Left ventricle myocardium inferior (tissue), 1 donor: ENCODE measurements at regions not wholly inside any gene's neighbourhood (a gene's known extent, or its start where the extent isn't known, plus 50 kb on each side); places are given as distances from the start of the nearest gene placed in this dataset.

Experiments
- DNase-seq: peaks from one replicate; pipeline ENCODE4 v3.0.0-alpha.2; 2020
- H3K27ac ChIP-seq: fragments of 200-600 bp; replicated peaks from 2 replicates; pipeline ENCODE4 v1.8.0; 2021
- H3K27me3 ChIP-seq: fragments of 200-600 bp; 2 replicates; pipeline ENCODE4 v1.8.0; 2021; ENCODE audit warnings: low read depth
- H3K36me3 ChIP-seq: fragments of 200-600 bp; 2 replicates; pipeline ENCODE4 v1.8.0; 2021
- H3K4me1 ChIP-seq: fragments of 200-600 bp; 2 replicates; pipeline ENCODE4 v1.8.0; 2021
- H3K4me3 ChIP-seq: fragments of 200-600 bp; 2 replicates; pipeline ENCODE4 v1.8.0; 2021; ENCODE audit warnings: mild to moderate bottlenecking, moderate library complexity
- H3K9me3 ChIP-seq: fragments of 200-600 bp; replicated peaks from 2 replicates; pipeline ENCODE4 v1.8.0; 2021
- intact Hi-C: fragments of 100-400 bp; cut with micrococcal nuclease; formaldehyde crosslinking; loops from one replicate; pipeline ENCODE4 v1.11.0; 2022
- TF ChIP-seq, protein P1 (sequence below): fragments of 200-600 bp; IDR thresholded peaks from 2 replicates; pipeline ENCODE4 v1.8.0; 2021; ENCODE audit warnings: antibody characterized with exemption, mild to moderate bottlenecking, borderline replicate concordance
- donor health status: DM: no; HTN: yes; CAD: no; lungs with severe emphysema.

DNA sequence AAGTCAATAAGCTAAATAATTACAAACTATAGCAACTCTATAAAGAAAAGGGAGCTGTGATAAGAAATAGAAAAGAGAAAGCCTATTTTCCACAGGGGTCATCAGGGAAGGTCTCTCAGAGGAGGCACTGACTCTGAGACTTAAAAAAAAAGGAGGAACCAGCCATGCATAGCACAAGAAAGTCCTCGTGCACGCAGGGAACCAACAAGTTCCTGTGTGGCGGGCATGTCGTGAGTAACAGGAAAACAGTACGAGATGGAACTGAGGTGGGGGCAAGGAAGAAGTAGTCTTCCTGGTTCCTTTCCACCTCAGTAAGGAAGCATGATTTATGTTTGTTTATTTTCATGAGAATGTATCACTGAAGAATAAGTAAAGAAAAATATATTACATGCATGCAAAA, 367.0 kb upstream of the TMEM132C start:
- intact Hi-C loops = no loop called here
- no peaks in the 10 kb centered on the region for H3K9me3 ChIP-seq
- no peak overlapping the region for H3K27ac ChIP-seq
- peaks cover 5% of the 10 kb centered on the region for H3K27me3 ChIP-seq
- TF ChIP-seq, protein P1, sequence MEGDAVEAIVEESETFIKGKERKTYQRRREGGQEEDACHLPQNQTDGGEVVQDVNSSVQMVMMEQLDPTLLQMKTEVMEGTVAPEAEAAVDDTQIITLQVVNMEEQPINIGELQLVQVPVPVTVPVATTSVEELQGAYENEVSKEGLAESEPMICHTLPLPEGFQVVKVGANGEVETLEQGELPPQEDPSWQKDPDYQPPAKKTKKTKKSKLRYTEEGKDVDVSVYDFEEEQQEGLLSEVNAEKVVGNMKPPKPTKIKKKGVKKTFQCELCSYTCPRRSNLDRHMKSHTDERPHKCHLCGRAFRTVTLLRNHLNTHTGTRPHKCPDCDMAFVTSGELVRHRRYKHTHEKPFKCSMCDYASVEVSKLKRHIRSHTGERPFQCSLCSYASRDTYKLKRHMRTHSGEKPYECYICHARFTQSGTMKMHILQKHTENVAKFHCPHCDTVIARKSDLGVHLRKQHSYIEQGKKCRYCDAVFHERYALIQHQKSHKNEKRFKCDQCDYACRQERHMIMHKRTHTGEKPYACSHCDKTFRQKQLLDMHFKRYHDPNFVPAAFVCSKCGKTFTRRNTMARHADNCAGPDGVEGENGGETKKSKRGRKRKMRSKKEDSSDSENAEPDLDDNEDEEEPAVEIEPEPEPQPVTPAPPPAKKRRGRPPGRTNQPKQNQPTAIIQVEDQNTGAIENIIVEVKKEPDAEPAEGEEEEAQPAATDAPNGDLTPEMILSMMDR = no peak
- H3K4me1 ChIP-seq = no peaks in the 10 kb centered on the region
- DNase-seq = no peak
- H3K4me3 ChIP-seq = no peak overlapping the region
- H3K36me3 ChIP-seq = no peaks in the 10 kb centered on the region

DNA sequence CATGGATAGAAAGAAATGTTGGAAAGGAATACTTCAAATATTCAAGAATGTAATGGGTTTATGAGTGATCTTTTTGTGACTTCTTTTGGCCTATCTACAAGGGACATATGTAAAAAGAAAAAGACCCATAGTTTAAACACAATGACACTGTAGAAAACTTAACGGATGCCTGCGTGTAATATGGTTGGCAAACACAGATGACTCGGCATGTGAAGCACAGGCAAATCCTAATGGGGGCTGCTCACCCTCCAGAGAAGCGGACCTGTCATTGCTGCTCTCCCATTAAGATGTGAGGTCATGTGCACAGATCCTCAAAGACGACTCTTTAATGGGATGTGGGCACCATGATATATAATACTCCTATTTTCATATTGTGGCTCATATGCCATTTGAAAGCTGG, 366.6 kb upstream of the TMEM132C start:
- Histone ChIP-seq H3K9me3 (peaks cover 2% of the 10 kb centered on the region), H3K36me3 (no peaks in the 10 kb centered on the region), H3K27me3 (peaks cover 5% of the 10 kb centered on the region), H3K4me1 (no peaks in the 10 kb centered on the region), H3K27ac (no peak overlapping the region), H3K4me3 (no peak overlapping the region)
- TF ChIP-seq, protein P1 = no peak
- DNase-seq = no peak
- intact Hi-C loops = no loop called here

DNA sequence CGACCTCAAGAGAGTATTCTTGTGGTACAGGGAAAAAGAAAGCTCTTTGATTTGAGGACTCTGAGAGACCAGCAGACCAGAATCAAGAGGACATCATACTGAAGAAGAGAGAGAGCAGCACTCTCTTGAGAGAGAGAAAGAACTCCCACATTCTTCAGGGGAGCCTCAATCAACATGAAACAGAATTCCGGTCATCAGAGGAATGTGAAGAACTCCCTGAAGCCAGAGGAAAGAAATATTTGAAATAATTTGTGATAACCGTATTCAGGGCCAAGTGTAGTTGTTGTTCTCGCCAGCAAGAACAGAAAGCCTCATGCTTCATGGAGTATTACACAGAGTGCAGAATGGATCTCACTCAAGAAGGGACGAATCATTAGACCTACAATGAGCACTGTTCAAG, 363.8 kb upstream of the TMEM132C start:
- intact Hi-C loops = no loop called here

DNA sequence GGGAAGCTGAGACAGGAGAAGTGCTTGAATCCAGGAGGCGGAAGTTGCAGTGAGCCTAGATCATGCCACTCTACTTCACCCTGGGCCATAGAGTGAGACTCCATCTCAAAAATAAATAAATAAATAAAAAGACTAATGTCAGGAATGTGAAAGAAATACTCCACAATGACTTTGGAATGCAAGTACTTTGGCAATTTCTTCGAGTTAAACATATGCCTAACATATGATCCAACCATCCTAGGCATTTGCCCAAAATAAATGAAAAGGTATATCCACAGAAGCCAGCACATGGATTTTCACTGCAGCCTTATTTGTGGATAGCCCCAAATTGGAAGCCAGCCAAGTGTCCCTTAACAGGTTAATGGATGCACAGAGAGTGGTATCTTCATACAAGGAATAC, 357.9 kb upstream of the TMEM132C start:
- no peak overlapping the region for H3K4me3 ChIP-seq

More for the DNA sequence above, 363.8 kb upstream of the TMEM132C start:
- H3K4me1 ChIP-seq = no peaks in the 10 kb centered on the region
- no peak overlapping the region for H3K27ac ChIP-seq
- no peaks in the 10 kb centered on the region for H3K36me3 ChIP-seq
- TF ChIP-seq, protein P1 = no peak
- no peak overlapping the region for H3K4me3 ChIP-seq
- peaks cover 9% of the 10 kb centered on the region for H3K9me3 ChIP-seq
- H3K27me3 ChIP-seq = peaks cover 5% of the 10 kb centered on the region
- DNase-seq = no peak

DNA sequence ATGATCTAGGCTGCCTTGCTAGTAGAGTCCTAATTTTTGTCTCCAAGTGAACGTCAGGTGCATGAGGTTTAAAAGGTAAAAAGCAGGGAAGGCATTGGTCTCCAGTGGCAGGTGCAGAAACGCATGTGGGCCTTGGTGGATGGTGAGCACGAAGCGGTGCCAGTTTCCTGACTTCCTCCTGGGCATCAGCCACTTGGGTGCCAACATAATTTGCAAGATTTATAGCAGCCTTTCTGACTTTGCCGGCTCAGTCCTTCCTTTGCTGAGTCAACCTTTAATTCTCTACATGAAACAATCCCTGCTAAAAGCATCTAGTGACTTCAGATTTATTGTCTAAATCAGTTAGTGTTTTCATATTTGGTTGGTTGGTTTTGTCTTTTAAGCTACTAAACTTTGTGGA, 355.7 kb upstream of the TMEM132C start:
- H3K36me3 ChIP-seq = no peaks in the 10 kb centered on the region
- intact Hi-C loops = no loop called here

More for the DNA sequence above, 357.9 kb upstream of the TMEM132C start:
- H3K9me3 ChIP-seq = peaks cover 9% of the 10 kb centered on the region
- no peaks in the 10 kb centered on the region for H3K36me3 ChIP-seq
- H3K4me1 ChIP-seq = peaks cover 2% of the 10 kb centered on the region
- no peaks in the 10 kb centered on the region for H3K27me3 ChIP-seq
- TF ChIP-seq, protein P1 = no peak
- no peak overlapping the region for H3K27ac ChIP-seq
- no peak for DNase-seq
- intact Hi-C loops = no loop called here

More for the DNA sequence above, 355.7 kb upstream of the TMEM132C start:
- DNase-seq = no peak
- Histone ChIP-seq H3K9me3 (no peaks in the 10 kb centered on the region), H3K27me3 (no peaks in the 10 kb centered on the region), H3K27ac (no peak overlapping the region), H3K4me3 (no peak overlapping the region), H3K4me1 (peaks cover 4% of the 10 kb centered on the region)
- TF ChIP-seq, protein P1 = no peak
